Endodermal cell (in vitro differentiated cells): ENCODE measurements at regions not wholly inside any gene's neighbourhood (a gene's known extent, or its start where the extent isn't known, plus 50 kb on each side); places are given as distances from the start of the nearest gene placed in this dataset.

Experiments used
- DNase-seq: peaks from one replicate; pipeline ENCODE4 v3.0.0-alpha.2; 2017
- H3K27ac ChIP-seq: 2 replicates; pipeline ENCODE4 v1.5.1; 2013; ENCODE audit warnings: mild to moderate bottlenecking, low read depth, low read length, moderate library complexity
- H3K27me3 ChIP-seq: 2 replicates; pipeline ENCODE4 v1.6.1; 2013; ENCODE audit warnings: mild to moderate bottlenecking, low read length, moderate library complexity; ENCODE audit not compliant: insufficient read depth, control insufficient read depth, poor library complexity, severe bottlenecking
- H3K36me3 ChIP-seq: 2 replicates; pipeline ENCODE4 v1.7.0; 2013; ENCODE audit warnings: mild to moderate bottlenecking, low read length, moderate library complexity; ENCODE audit not compliant: control insufficient read depth, insufficient read depth
- H3K4me1 ChIP-seq: one replicate; pipeline ENCODE4 v1.7.0; 2013; ENCODE audit warnings: low read length; ENCODE audit not compliant: control insufficient read depth, insufficient read depth
- H3K4me3 ChIP-seq: 2 replicates; pipeline ENCODE4 v1.5.1; 2013; ENCODE audit warnings: mild to moderate bottlenecking, low read length, moderate library complexity
- H3K9ac ChIP-seq: 2 replicates; pipeline ENCODE4 v1.6.1; 2013; ENCODE audit warnings: mild to moderate bottlenecking, low read length, moderate library complexity; ENCODE audit not compliant: poor library complexity, severe bottlenecking; ENCODE audit errors: extremely low read depth
- H3K9me3 ChIP-seq: 2 replicates; pipeline ENCODE4 v1.6.1; 2013; ENCODE audit warnings: mild to moderate bottlenecking, low read length, moderate library complexity; ENCODE audit not compliant: control insufficient read depth
- H3K27ac Mint-ChIP-seq: 2 replicates; pipeline ENCODE4 v1.8.0; 2020; ENCODE audit warnings: mixed read lengths
- H3K27me3 Mint-ChIP-seq: 2 replicates; pipeline ENCODE4 v1.8.0; 2021; ENCODE audit warnings: mild to moderate bottlenecking, mixed read lengths; ENCODE audit not compliant: insufficient read depth
- H3K36me3 Mint-ChIP-seq: 2 replicates; pipeline ENCODE4 v1.8.0; 2020; ENCODE audit warnings: low read depth, mixed read lengths
- H3K4me1 Mint-ChIP-seq: 2 replicates; pipeline ENCODE4 v1.8.0; 2020; ENCODE audit warnings: mixed read lengths
- H3K4me3 Mint-ChIP-seq: 2 replicates; pipeline ENCODE4 v1.8.0; 2020; ENCODE audit warnings: mild to moderate bottlenecking, moderate library complexity, mixed read lengths
- H3K9me3 Mint-ChIP-seq: 2 replicates; pipeline ENCODE4 v1.8.0; 2020; ENCODE audit warnings: mild to moderate bottlenecking, mixed read lengths
- WGBS, 2 experiments: methylation state at CpG; one replicate each; pipeline versions ENCODE4 v1.1.5 to v1.1.7; 2013; ENCODE audit warnings: missing lambda C conversion rate in 2 of 2, mixed read lengths in 1 of 2; ENCODE audit not compliant: insufficient coverage in 1 of 2, insufficient read length in 1 of 2; 5-methylcytosine and 5-hydroxymethylcytosine counted together
- TF ChIP-seq, protein P1 (sequence below): fragments of 200-600 bp; sonication (generic); conservative IDR thresholded peaks from 2 replicates; pipeline ENCODE4 v1.5.0; 2021; ENCODE audit warnings: antibody characterized with exemption, mild to moderate bottlenecking

DNA sequence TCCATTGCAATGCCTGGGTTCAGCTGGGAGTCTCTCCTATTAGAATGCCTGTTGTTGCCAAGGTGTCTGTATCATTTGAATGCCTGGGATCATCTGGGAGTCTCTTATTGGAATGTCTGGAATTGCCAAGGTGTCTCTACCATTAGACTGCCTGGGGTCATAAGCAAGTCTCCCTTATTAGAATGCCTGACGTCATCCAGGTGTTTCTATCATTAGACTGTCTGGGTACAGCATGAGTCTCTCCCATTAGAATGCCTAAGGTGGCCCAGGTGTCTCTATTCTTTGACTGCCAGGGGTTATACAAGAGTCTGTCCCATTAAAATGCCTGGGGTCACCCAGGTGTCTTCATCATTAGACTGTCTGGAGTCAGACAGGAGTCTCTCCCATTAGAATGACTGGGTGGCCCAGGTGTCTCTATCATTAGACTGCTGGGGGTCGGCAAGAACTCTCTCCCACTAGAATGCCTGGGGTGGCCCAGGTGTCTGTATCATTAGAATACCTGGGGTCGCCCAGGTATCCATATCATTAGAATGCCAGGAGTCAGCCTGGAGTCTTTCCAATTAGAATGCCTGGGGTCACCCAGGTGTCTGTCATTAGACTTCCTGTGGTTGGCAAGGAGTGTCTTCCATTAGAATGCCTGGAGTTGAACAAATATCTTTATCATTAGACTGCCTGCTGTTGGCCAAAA, 2274.0 kb downstream of the TP53TG3F start:
- Histone ChIP-seq H3K9ac (no peak overlapping the region), H3K27ac (no peak overlapping the region), H3K4me1 (no peaks in the 10 kb centered on the region), H3K4me3 (no peak overlapping the region), H3K27me3 (no peaks in the 10 kb centered on the region), H3K9me3 (peaks cover 48% of the 10 kb centered on the region), H3K36me3 (no peaks in the 10 kb centered on the region)
- 36 to 65% methylated on average over 3 of the region's 3 CpGs for WGBS, 2 experiments
- H3K36me3 Mint-ChIP-seq = no peaks in the 10 kb centered on the region
- TF ChIP-seq, protein P1, sequence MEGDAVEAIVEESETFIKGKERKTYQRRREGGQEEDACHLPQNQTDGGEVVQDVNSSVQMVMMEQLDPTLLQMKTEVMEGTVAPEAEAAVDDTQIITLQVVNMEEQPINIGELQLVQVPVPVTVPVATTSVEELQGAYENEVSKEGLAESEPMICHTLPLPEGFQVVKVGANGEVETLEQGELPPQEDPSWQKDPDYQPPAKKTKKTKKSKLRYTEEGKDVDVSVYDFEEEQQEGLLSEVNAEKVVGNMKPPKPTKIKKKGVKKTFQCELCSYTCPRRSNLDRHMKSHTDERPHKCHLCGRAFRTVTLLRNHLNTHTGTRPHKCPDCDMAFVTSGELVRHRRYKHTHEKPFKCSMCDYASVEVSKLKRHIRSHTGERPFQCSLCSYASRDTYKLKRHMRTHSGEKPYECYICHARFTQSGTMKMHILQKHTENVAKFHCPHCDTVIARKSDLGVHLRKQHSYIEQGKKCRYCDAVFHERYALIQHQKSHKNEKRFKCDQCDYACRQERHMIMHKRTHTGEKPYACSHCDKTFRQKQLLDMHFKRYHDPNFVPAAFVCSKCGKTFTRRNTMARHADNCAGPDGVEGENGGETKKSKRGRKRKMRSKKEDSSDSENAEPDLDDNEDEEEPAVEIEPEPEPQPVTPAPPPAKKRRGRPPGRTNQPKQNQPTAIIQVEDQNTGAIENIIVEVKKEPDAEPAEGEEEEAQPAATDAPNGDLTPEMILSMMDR = no peak
- no peak for DNase-seq
- H3K4me1 Mint-ChIP-seq = no peaks in the 10 kb centered on the region
- no peaks in the 10 kb centered on the region for H3K27me3 Mint-ChIP-seq
- H3K9me3 Mint-ChIP-seq = peaks cover 93% of the 10 kb centered on the region
- H3K27ac Mint-ChIP-seq = no peak overlapping the region
- H3K4me3 Mint-ChIP-seq = no peak overlapping the region

DNA sequence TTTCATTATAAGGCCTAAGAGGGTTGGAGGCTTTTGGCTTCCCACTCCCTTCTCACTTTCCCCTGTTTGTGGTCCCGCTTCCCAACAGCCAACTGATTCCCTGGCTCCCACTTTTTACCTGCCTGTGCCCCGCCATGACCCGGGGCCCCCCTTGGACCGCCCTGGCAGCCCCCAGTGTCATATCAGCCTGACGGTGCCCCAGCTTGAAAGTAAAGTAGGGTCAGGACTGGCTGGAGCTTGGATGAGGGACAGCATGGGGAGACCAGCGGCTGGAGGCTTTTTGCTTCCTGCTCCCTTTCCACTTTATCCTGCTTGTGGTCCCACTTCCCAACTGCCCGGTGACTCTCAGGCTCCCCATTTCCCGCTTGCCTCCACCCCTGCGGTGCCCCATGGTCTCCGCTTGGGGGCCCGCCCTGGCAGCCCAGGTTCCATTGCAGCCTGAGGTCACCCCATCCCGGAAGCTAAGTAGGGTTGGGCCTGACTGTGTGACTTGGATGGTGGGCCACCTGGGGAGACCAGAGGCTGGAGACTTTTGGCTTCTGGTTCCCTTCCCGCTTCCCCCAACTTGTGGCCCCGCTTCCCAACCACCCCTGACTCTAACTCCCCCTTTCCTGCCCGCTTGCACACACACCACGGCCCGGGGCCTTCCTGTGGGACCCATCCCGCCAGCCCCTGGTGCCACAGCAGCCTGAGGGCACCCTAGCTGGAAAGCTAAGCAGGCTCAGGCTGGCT, 2274.7 kb downstream of the TP53TG3F start:
- H3K4me3 Mint-ChIP-seq = no peak overlapping the region
- Histone ChIP-seq H3K4me1 (no peaks in the 10 kb centered on the region), H3K9ac (no peak overlapping the region), H3K27ac (no peak overlapping the region), H3K4me3 (no peak overlapping the region), H3K27me3 (no peaks in the 10 kb centered on the region), H3K9me3 (peaks cover 49% of the 10 kb centered on the region), H3K36me3 (no peaks in the 10 kb centered on the region)
- 60 to 69% methylated on average over 6 to 18 of the region's 18 CpGs for WGBS, 2 experiments
- no peak overlapping the region for H3K27ac Mint-ChIP-seq
- H3K36me3 Mint-ChIP-seq = no peaks in the 10 kb centered on the region
- no peaks in the 10 kb centered on the region for H3K27me3 Mint-ChIP-seq
- no peak for DNase-seq
- H3K4me1 Mint-ChIP-seq = no peaks in the 10 kb centered on the region
- peaks cover 93% of the 10 kb centered on the region for H3K9me3 Mint-ChIP-seq
- TF ChIP-seq, protein P1 = no peak

DNA sequence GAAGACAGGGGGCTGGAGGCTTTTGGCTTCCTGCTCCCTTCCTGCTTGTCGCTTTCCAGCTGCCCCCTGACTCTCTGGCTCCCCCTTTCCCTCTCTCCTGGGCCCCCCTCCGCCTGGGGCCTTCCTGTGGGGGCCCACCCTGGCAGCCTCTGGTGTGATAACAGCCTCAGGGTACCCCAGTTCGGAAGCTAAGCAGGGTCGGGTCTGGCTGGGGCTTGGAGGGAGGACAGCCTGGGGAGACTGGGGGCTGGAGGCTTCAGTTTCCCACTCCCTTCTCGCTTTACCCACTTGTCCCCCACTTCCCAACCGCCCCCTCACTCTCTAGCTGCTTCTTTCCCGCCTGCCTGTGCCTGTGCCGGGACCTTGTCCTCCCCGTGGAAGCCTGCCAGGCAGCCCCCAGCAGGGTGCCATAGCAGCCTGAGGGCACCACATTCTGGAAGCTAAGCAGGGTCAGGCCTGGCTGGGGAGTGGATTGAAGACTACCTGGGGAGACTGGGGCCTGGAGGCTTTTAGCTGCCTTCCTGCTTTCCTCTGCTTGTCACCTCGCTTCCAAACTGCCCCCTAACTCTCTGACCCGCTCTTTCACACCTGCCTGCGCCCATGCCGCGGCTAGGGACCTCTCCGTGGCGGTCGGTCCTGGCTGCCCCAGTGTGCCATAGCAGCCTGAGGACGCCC, 2275.5 kb downstream of the TP53TG3F start:
- TF ChIP-seq, protein P1 = no peak
- no peak overlapping the region for H3K4me3 ChIP-seq
- H3K27me3 ChIP-seq = no peaks in the 10 kb centered on the region
- H3K36me3 ChIP-seq = no peaks in the 10 kb centered on the region
- H3K9ac ChIP-seq = no peak overlapping the region
- Mint-ChIP-seq H3K4me1 (no peaks in the 10 kb centered on the region), H3K36me3 (no peaks in the 10 kb centered on the region), H3K9me3 (peaks cover 93% of the 10 kb centered on the region), H3K4me3 (no peak overlapping the region), H3K27me3 (no peaks in the 10 kb centered on the region), H3K27ac (no peak overlapping the region)
- peaks cover 49% of the 10 kb centered on the region for H3K9me3 ChIP-seq
- H3K27ac ChIP-seq = no peak overlapping the region
- no peak for DNase-seq
- H3K4me1 ChIP-seq = no peaks in the 10 kb centered on the region
- 68 to 79% methylated on average over 4 to 18 of the region's 18 CpGs for WGBS, 2 experiments
